ENCODE measurements at regions not wholly inside any gene's neighbourhood (a gene's known extent, or its start where the extent isn't known, plus 50 kb on each side); places are given as distances from the start of the nearest gene placed in this dataset.
"Not testable (repeated sequence)": the region's sequence is repeated elsewhere in the genome, so short reads cannot be mapped to it uniquely, and the experiment has no call there.

DNA sequence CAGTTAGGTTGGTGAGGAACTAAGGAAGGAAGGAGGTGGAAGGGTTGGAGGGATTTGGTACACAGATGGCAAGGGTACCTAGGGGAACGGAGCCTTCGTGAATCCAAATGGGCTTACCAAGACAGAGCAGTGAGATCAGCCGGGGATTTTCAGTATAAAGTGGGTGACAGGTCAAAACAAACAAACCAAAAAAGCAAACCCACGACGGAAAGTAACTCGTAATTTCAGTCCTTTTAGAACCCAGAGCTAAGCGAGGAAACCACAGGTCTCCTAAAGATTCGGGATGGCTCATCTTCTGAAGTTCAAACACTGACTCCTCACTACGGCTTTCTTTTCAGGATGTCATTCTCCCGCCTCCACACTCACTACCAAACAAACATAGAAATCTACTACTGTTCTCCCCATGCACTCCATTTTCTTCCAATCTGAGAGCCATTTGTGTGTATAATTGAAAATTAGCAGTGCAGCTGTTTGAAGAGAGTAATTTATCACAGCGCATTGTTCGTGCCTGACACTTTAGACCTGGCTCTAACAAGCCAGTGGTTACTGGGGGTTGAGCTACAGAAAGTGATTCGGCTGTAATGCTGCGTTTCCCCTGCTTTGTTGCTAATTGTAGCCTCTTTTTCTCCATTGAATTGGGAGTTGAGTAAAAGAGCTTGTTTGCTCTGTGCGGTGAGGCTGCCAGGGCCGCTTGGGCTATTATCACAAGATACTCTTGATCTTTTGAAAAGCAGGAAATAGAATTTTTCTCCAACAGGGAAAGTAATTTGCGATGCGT is 64.7 kb upstream of the CCDC39 start:
- DNase-seq (ENCODE audit: low read depth in 4 of 4, low spot score in 3 of 4): no peak

DNA sequence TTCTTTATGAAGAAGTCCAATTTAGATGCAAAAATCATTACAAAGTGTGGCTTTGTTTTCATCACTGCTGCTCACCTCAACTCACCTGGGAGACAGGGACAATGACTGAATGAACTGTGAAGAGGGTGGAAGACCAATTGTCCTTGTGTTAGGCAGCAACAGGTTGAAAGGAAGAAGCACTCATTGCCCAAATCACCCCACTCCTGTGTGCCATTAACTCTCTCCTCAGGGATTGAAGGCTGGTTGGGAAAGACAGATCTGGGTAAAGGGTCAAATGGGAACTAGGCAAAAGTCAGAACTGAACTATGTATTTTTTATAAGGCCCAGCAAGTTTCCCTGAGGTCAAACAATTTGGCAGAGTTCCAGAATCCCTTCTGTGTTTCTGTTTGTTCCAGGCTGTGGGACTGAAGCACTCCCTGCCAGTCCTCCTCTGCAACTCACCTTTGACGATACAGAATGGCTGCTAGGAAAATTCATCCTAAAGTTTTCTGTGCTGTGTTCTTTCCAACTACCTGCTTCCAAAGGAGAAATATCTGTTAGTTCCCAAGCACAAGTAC is 68.6 kb upstream of the CCDC39 start:
- DNase-seq (ENCODE audit: low read depth in 4 of 4, low spot score in 3 of 4): no peak

GRCh38 chr3:180749322-180749721 is 70.0 kb upstream of the CCDC39 start:
- no peak for DNase-seq (ENCODE audit: low read depth in 4 of 4, low spot score in 3 of 4)

DNA sequence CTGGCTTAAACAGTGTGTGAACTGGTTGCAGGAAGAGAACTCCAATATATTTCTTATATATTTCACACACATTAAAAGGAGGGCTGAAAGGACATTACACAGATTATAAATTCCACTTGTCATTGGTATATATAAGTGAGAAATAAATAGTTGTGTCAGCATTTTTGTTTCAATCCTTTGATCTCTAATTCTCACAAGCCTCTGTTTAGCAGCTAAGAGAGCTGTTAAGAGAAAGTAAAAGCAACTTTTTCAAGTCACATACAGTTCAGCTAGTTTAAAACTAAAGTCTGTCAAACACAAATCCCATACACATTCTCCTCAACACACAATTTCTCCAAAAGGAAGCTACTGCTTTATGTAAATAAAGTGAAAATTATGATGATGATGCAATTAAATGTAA is 70.5 kb upstream of the CCDC39 start:
- DNase-seq (ENCODE audit: low read depth in 4 of 4, low spot score in 3 of 4): no peak

- DNase-seq (ENCODE audit: low read depth in 4 of 4, low spot score in 3 of 4): no peak
Measured at GRCh38 chr3:180755556-180755955, 76.3 kb upstream of the CCDC39 start.

DNA sequence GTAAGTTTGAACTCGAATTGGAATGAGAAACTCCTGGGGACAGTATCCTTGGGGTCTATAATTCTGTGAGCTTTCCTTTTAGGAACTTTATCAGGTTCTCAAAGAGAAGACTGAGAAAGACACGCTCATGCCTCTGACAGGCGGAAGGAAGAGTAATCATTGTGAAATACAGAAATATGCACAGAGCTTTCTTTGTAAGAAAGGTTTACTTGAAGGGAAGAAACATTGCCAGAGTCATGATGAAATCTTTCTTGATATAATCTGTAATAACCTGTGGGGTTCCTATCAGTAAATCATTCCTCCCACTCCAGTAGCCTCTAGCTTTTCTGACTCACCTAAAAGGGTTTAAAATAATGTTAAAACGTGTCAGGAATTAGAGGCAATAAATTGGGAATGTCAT is 83.6 kb upstream of the CCDC39 start:
- DNase-seq (ENCODE audit: low read depth in 4 of 4, low spot score in 3 of 4): no peak

GRCh38 chr3:180764481-180764880 is 85.2 kb upstream of the CCDC39 start:
- no peak for DNase-seq (ENCODE audit: low read depth in 4 of 4, low spot score in 3 of 4)

DNA sequence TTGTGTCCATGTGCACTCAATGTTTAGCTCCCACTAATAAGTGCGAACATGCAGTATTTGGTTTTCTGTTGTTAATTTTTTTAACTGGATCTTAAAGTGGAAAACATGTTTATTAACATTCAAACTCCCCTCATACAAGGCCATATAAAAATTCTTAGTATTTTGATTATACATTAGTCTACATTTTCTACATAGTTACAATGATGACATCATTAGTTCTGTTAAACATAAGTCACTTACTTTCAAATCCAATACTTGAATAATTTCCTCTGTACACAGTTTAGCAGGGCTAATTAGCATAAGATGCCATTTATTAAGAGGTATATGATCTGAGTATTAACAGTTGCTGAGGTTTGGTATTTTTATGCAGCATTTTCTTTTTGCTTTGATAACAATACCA is 91.3 kb upstream of the CCDC39 start:
- DNase-seq (ENCODE audit: low read depth in 4 of 4, low spot score in 3 of 4): no peak

DNA sequence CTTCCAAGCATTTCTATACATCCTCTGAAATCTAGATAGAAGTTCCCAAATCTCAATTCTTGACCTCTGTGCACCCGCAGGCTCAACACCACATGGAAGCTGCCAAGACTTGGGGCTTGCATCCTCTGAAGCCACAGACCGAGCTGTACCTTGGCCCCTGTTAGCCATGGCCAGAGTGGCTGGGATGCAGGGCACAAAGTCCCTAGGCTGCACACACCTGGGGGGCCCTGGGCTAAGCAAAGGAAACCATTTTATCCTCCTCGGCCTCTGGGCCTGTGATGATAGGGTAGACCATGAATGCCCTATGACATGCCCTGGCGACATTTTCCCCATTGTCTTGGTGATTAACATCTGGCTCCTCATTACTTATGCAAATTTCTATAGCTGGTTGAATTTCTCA is 97.1 kb upstream of the CCDC39 start:
- DNase-seq (ENCODE audit: low read depth in 4 of 4, low spot score in 3 of 4): no peak

DNA sequence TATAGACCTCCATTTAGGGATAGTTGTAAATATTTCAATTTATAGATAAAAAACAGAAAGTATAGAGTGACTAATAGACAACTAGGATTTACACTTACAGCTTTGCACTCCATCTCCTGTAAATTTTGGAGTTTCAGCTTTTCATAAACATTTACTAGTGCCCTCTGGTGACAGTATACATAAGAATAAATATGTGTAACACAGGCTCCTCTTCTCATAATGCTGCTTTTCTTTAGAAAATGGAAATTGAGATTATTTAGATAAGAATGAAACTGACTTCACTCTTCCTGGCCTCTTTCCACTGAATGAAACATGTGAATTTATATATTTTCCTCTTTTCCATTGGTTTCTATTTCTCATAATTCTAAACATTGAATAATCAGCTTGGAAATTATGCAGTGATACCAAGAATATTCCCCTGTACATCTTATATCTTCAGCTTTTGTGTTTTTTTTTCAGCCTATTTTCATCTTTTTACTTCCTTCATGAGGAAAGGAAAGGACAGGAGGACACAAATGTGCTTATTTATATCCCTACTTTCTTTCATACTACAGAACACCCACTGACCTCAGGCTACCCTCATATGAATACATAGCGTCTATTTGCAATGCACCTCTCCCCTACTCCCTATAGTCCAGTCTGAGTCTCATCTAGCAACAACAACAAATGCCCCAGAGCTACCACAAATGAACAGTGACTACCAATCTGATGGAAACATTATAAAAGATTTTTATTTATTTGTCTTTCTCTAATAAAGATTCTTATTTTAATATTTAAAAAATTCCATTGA is 103.1 kb upstream of the CCDC39 start:
- DNase-seq (ENCODE audit: low read depth in 4 of 4, low spot score in 3 of 4): no peak

DNA sequence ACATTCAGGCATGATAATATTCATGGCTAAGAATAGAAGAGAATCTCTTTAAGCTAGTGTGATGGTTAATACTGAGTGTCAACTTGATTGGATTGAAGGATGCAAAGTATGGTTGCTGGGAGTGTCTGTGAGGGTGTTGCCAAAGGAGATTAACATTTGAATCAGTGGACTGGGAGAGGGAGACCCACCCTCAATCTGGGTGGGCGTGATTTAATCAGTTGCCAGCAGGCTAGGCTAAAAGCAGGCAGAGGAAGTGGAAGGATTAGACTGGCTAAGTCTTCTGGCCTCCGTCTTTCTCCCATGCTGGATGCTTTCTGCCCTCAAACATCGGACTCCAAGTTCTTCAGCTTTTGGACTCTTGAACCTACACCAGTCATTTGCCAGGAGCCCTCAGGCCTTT is 106.9 kb upstream of the CCDC39 start:
- DNase-seq (ENCODE audit: low read depth in 4 of 4, low spot score in 3 of 4): not testable (repeated sequence)

- DNase-seq (ENCODE audit: low read depth in 4 of 4, low spot score in 3 of 4): no peak
Measured at GRCh38 chr3:180789774-180790173, 110.5 kb upstream of the CCDC39 start.

DNA sequence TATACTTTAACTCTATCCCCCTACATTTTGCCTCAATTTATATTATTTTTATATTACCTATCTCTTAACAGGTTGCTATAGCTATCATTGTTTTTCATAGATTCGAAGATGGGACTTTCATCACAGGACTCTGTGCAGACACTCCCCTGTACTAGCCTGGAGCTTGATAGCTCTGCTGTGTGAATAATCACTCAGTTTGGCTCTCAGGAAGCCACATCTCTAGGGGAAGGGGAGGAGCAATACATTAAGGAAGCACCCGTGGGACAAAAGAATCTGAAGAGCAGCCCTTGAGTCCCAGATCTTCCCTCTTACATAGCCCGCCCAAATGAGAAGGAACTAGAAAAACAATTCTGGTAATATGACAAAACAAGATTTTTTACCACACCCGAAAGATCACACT is 114.3 kb upstream of the FXR1 start:
- DNase-seq (ENCODE audit: low read depth in 4 of 4, low spot score in 3 of 4): no peak

DNA sequence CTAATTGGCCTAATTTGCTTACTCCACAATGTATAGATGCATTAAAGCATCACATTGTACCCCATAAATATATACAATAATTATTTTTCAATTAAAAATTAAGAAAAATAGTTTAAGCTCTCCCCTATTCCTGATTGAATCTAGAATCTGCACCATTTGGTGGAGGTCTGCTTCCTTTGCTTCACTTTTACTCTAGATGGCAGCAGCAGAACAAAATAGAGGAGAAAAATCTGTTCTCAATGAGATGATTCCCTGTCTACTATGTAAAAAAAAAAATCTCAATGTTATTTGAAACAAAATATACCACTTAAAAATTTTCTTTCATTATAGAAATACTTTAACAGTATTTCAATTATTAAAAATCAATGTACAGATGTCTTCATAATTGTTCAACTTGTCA is 109.6 kb upstream of the FXR1 start:
- peak in 2 of 4 donors; percentile 4 to 6 for DNase-seq (ENCODE audit: low read depth in 4 of 4, low spot score in 3 of 4)

GRCh38 chr3:180804916-180805315 is 107.6 kb upstream of the FXR1 start:
- DNase-seq (ENCODE audit: low read depth in 4 of 4, low spot score in 3 of 4): peak; percentile 7 to 26 (median 21)

- no peak for DNase-seq (ENCODE audit: low read depth in 4 of 4, low spot score in 3 of 4)
Measured at GRCh38 chr3:180808823-180809575, 103.5 kb upstream of the FXR1 start.

DNA sequence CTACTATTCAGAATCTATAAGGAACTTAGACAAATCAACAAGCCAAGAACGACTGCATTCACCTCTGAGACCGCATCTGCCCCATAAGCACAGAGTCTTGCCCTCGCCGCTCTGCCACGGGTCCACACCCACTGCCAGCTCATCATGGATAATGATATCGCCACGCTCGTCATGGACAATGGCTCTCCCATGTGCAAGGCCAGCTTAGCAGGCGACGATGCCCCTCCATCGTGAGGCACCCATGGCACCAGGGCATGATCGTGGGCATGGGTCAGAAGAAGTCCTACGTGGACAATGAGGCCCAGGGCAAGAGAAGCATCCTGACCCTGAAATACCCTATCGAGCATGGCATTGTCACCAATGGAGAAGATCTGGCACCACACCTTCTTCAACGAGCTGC is 92.1 kb upstream of the FXR1 start:
- no peak for DNase-seq (ENCODE audit: low read depth in 4 of 4, low spot score in 3 of 4)

- DNase-seq (ENCODE audit: low read depth in 4 of 4, low spot score in 3 of 4): no peak
Measured at GRCh38 chr3:180825964-180826363, 86.5 kb upstream of the FXR1 start.

GRCh38 chr3:180827171-180827570 is 85.3 kb upstream of the FXR1 start:
- no peak for DNase-seq (ENCODE audit: low read depth in 4 of 4, low spot score in 3 of 4)

DNA sequence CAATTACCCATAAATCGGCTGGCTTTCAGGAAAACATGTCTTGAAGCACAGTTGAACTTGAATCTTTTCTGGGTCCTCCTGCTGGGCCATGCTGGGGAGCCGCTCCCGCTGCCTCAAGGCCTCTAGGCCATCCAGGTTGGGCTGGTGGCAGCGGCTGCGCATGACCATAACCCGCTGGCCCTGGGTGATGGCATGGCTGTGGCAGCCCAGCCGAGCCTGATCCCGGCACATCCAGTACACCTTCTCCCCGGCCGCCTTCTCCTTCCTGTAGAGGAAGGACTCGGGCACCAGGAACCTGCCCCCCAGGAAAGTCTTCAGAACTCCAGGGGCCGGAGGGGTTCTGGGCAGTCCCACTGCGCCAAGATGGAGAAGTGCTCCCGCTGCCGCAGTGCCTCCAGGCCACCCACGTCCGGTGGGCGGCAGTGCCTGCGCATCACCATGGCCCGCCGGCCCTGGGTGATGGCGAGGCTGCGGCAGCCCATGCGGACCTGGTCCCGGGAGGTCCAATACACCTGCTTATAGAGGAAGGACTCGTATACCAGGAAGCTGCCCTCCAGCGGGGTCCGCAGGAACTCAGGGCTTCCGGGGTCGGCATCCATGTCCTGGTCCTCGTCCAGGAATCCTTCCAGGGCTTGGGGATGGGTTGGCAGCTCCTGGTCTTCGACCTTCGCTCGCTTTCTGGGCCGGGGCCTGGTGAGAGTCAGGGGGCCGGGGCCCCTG is 84.3 kb upstream of the FXR1 start:
- no peak for DNase-seq (ENCODE audit: low read depth in 4 of 4, low spot score in 3 of 4)
